OCI-LY1 (cell line): ENCODE measurements at regions not wholly inside any gene's neighbourhood (a gene's known extent, or its start where the extent isn't known, plus 50 kb on each side); places are given as distances from the start of the nearest gene placed in this dataset.

Source experiments
- EZH2 ChIP-seq: fragments of 200-600 bp; sonication (generic), shearing (Covaris generic); IDR thresholded peaks from 2 replicates; pipeline ENCODE4 v1.8.0; 2017; ENCODE audit warnings: borderline replicate concordance, mixed run types, mild to moderate bottlenecking, antibody characterized with exemption, low read length, moderate library complexity, mixed read lengths
- TF ChIP-seq, protein P1 (sequence below): fragments of 200-600 bp; sonication (generic), shearing (Covaris generic); IDR thresholded peaks from 2 replicates; pipeline ENCODE4 v1.5.1; 2017; ENCODE audit warnings: mild to moderate bottlenecking, antibody characterized with exemption, low read length, moderate library complexity, mixed read lengths

DNA sequence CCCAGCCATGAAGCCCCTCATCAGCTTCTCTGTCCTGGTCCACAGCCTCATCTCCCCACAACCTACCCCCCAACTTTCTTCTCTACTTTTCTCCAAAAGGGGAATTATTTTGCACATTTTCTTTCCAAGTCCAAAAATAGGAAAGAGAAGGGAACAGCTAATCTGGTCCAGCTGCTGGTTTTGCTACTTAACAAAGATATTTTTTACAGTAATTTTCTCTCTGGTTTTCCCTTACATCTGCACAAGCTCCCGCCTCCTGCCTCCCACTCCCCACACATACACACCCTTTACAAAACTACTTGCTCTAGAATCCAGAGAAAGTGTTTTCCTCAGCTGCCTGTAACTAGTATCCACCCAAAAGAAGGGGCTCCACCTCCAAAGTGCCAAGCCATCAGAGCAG is 177.2 kb downstream of the POLR2M start:
- TF ChIP-seq, protein P1, sequence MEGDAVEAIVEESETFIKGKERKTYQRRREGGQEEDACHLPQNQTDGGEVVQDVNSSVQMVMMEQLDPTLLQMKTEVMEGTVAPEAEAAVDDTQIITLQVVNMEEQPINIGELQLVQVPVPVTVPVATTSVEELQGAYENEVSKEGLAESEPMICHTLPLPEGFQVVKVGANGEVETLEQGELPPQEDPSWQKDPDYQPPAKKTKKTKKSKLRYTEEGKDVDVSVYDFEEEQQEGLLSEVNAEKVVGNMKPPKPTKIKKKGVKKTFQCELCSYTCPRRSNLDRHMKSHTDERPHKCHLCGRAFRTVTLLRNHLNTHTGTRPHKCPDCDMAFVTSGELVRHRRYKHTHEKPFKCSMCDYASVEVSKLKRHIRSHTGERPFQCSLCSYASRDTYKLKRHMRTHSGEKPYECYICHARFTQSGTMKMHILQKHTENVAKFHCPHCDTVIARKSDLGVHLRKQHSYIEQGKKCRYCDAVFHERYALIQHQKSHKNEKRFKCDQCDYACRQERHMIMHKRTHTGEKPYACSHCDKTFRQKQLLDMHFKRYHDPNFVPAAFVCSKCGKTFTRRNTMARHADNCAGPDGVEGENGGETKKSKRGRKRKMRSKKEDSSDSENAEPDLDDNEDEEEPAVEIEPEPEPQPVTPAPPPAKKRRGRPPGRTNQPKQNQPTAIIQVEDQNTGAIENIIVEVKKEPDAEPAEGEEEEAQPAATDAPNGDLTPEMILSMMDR, result no peak
- TF ChIP-seq EZH2, result no peak
